HG03442 (cell line): ENCODE measurements at regions not wholly inside any gene's neighbourhood (a gene's known extent, or its start where the extent isn't known, plus 50 kb on each side); places are given as distances from the start of the nearest gene placed in this dataset.
"Not testable (repeated sequence)": the region's sequence is repeated elsewhere in the genome, so short reads cannot be mapped to it uniquely, and the experiment has no call there.

Experiments
- ATAC-seq: cut with Tn5 transposase; IDR thresholded peaks from one replicate; pipeline ENCODE4 v1.9.1; 2021; ENCODE audit warnings: mild to moderate bottlenecking, moderate library complexity; ENCODE audit not compliant: unreplicated experiment

- ATAC-seq: not testable (repeated sequence)
These were observed 227.5 kb upstream of the PRDM1 start for GRCh38 chr6:105858639-105859038.

DNA sequence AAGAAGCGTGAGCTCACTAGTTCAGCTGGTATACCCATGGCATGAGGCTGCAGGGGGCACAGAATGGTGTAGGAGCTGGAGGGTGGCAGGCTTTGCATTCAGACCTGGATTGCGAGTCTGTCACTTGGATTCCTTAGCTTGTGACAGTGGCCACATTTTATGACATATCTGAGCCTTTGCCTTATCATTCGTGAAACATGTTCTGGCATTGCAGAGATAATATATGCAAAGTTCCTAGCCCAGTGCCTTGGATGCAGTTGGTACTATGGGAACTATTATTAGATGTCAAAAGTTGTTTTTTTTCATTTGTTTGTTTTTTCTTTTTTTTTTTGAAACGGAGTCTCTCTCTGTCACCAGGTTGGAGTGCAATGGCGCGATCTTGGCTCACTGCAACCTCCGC, 230.7 kb upstream of the PRDM1 start:
- no peak for ATAC-seq

- ATAC-seq: not testable (repeated sequence)
These were observed 232.2 kb upstream of the PRDM1 start for GRCh38 chr6:105853979-105854378.

GRCh38 chr6:105851606-105852005, 234.5 kb upstream of the PRDM1 start:
- ATAC-seq: no peak

DNA sequence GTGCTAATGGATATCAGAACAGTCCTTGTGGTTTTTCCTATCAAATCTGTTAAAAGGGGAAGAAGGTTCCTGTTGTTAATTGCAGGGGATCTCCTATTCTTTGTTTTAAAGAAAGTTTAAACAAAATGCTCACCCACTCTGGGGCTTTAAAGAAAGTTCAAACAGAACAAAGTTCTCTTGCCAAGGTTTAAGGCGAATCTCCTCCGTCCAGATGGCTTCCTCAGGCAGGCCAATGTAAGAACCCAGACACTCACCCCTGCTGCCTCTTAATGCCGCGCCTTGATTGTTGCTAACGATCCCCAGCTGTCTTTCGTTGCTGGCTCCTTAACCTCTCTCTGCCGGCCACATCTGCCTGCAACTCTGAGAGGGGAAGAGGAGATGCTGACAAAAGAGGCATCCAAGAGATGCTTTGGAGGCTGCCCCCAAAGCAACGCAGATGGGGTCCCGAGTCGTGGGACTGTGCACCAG, 235.0 kb upstream of the PRDM1 start:
- no peak for ATAC-seq

GRCh38 chr6:105850261-105851112, 235.6 kb upstream of the PRDM1 start:
- no peak for ATAC-seq

- ATAC-seq: no peak
These were observed 236.4 kb upstream of the PRDM1 start for GRCh38 chr6:105849746-105850145.

GRCh38 chr6:105847433-105847832, 238.7 kb upstream of the PRDM1 start:
- ATAC-seq: no peak

- no peak for ATAC-seq
These were observed 241.8 kb upstream of the PRDM1 start for GRCh38 chr6:105844275-105844883.

DNA sequence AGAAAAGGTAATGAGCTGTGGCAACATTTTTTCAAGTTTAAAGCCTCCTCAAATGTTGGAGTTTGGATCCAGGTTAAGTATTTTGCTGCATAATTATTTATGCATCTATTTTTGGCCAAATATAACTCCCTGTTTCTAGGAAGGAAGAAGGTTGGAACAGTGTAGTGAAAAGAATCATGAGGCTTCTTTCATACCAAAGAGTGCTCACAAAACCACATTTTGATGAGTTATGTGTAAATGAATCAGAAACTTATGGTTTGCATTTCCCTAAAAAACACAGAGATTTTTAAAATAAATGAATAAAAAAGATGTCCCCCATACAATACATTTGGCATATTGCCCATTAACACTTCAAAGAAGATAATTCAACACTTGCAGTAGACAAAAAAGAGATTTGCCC, 246.9 kb upstream of the PRDM1 start:
- ATAC-seq: no peak

DNA sequence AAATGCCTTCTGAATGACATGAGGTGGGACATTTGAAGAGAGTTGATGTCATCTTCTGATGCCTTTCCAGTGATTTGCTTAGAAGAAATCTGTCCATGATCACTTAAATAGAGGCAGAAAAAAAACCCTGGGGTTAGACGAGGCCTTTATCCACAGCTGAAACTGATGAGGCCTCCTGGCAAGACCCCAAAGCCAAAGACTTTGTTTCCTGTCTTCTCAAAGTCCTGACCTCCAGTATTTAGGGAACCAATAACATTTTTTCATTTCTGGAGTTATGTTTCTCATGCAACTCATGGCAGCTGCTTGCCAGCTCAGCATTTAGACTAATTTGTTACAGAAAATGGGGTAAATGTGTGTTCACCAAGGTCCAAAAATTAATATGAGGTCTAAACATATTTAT, 248.0 kb upstream of the PRDM1 start:
- ATAC-seq: no peak

DNA sequence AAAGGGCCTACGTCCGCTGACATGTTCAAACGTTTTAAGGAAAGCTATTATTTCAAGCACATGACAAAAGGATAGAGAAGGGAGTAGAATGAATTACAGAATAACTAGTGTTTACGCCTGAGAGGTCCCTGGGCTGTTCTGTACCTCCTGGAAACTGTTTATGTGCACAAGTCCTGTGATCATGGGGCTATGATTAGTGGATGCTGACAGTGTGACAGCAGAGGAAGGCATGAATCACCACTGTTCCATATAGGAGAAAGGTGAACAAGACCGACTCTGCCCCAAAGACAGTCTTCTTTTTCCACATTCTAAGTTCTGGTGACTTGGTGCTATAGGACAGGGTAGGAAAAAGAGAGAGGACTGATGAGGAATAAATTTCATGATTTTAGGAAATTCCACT, 249.2 kb upstream of the PRDM1 start:
- no peak for ATAC-seq

- ATAC-seq: no peak
These were observed 249.8 kb upstream of the PRDM1 start for GRCh38 chr6:105836379-105836778.

GRCh38 chr6:105835373-105835772, 250.8 kb upstream of the PRDM1 start:
- no peak for ATAC-seq

GRCh38 chr6:105833959-105834947, 251.9 kb upstream of the PRDM1 start:
- no peak for ATAC-seq

- no peak for ATAC-seq
These were observed 253.8 kb upstream of the PRDM1 start for GRCh38 chr6:105832313-105832761.

DNA sequence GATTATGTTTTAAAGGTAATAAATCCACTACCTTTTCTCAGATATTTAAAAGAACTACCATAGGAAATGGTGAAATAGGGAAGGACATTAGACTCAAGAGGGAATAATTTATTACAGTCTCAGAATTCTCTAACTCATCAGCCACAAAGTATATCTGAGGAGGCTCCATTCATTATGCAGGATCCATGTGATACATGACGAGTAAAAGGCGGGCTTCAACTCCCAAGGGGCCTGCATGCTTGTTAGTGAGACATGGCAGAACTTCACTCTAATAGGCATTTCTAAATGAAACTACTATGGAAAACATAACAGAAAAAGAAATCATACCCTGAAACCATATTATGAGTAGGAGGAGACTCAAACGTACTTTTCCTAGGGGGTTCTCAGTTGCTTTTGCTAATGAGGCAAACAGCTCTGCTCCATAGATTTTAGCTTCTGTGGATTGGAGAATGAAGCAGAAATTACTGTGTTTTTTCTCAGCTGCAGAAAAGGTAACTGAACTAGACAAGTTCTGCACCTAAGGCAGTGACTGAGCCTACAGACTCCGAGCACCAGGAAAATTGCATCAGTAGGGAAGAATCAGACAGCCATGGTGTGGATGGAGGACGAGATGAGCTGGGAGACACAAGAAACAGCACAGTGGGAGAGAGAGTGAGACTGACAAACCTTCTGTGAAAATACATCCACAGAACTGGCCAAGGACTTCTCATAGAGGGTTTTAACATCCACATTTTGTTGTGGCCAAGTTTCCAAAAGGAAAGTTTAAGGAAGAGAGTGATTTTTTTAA, 254.6 kb upstream of the PRDM1 start:
- ATAC-seq: no peak

GRCh38 chr6:105825210-105825609, 260.9 kb upstream of the PRDM1 start:
- ATAC-seq: no peak

DNA sequence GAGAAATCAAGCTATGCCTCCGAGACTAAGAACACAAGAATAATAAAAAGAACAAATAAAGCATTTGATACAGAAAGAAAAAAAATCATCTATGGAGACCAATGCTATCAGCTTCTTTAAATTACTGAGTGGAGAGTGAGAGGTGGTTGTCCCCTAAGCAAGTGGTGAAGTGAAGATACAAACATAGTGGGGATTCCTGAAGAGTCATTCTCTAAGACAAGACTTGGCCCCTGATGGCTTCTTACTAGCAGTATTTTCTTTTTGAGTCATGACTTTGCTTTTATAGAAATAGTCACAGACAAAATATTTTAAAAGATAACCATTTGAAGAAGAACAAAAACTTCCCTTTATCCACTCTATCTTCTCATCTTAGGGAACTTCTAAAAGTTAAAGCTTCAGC, 261.4 kb upstream of the PRDM1 start:
- ATAC-seq: no peak

DNA sequence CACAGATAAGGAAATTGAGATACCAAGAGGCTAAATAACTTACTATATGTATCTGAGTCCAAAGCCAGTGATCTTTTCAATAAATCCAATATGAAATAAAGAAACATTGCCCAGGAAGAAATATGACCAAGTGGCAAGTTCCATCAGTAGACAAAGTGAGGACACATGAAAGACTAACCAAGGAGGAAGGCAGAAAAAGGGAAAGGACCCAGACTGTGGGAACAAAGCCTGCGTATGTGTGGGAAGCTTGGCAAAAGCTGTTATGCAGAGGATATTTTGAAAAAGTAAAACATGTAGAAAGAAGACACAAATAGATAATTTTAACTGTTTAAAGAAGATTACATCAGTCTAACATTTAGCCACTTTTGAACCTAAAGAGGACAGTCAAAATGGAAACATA, 264.4 kb upstream of the PRDM1 start:
- no peak for ATAC-seq
